HL-60 (cell line): ENCODE measurements at regions not wholly inside any gene's neighbourhood (a gene's known extent, or its start where the extent isn't known, plus 50 kb on each side); places are given as distances from the start of the nearest gene placed in this dataset.
"Not testable (repeated sequence)": the region's sequence is repeated elsewhere in the genome, so short reads cannot be mapped to it uniquely, and the experiment has no call there.

Source experiments
- DNase-seq, 2 experiments: peaks; one replicate each; pipeline ENCODE4 v3.0.0-alpha.2; 2010 to 2020; ENCODE audit warnings: low read depth in 1 of 2, low spot score in 1 of 2
- H3K27ac ChIP-seq: fragments of 250-450 bp; sonication (Bioruptor Pico); replicated peaks from 2 replicates; pipeline ENCODE4 v1.5.1; 2020; ENCODE audit warnings: mild to moderate bottlenecking, moderate library complexity
- H3K27me3 ChIP-seq: fragments of 250-450 bp; sonication (Bioruptor Pico); 2 replicates; pipeline ENCODE4 v1.5.1; 2021; ENCODE audit warnings: mild to moderate bottlenecking, moderate library complexity; ENCODE audit not compliant: insufficient read depth, poor library complexity, severe bottlenecking
- H3K4me3 ChIP-seq: replicated peaks from 2 replicates; pipeline ENCODE4 v1.5.1; 2011; ENCODE audit warnings: mild to moderate bottlenecking, control low read depth, low read length; ENCODE audit not compliant: insufficient read depth
- CTCF ChIP-seq: IDR thresholded peaks from one replicate; pipeline ENCODE4 v1.5.1; 2011; ENCODE audit warnings: low read length, control low read depth, inconsistent platforms; ENCODE audit not compliant: insufficient read depth
- GABPA ChIP-seq: IDR thresholded peaks from 2 replicates; pipeline ENCODE4 v1.6.1; 2012; ENCODE audit warnings: low read depth
- POLR2AphosphoS5 ChIP-seq: IDR thresholded peaks from 2 replicates; pipeline ENCODE4 v1.6.1; 2012; ENCODE audit warnings: low read depth
- REST ChIP-seq: IDR thresholded peaks from 2 replicates; pipeline ENCODE4 v1.6.1; 2012; ENCODE audit warnings: low read depth; ENCODE audit not compliant: insufficient replicate concordance
- SPI1 ChIP-seq: IDR thresholded peaks from 2 replicates; pipeline ENCODE4 v1.6.1; 2012; ENCODE audit warnings: low read depth, mild to moderate bottlenecking, borderline replicate concordance

GRCh38 chr2:16200554-16201193 is 260.3 kb downstream of the MYCN start:
- Histone ChIP-seq H3K27me3 (no peaks in the 10 kb centered on the region), H3K27ac (no peak overlapping the region), H3K4me3 (no peak overlapping the region)
- TF ChIP-seq CTCF (no peak), REST (no peak), GABPA (no peak), POLR2AphosphoS5 (no peak), SPI1 (no peak)
- DNase-seq, result no peak

GRCh38 chr2:16199882-16200553 is 259.7 kb downstream of the MYCN start:
- H3K27me3 ChIP-seq, result no peaks in the 10 kb centered on the region
- H3K4me3 ChIP-seq, result no peak overlapping the region
- DNase-seq, result no peak
- TF ChIP-seq POLR2AphosphoS5 (no peak), CTCF (no peak), REST (no peak), SPI1 (no peak), GABPA (no peak)
- H3K27ac ChIP-seq, result no peak overlapping the region

- not testable (repeated sequence) for DNase-seq, H3K4me3 ChIP-seq, H3K27ac ChIP-seq, H3K27me3 ChIP-seq
Measured at GRCh38 chr2:16199241-16199640, 258.9 kb downstream of the MYCN start.

- TF ChIP-seq SPI1 (no peak), GABPA (no peak), POLR2AphosphoS5 (no peak)
- no peak for DNase-seq
- no peaks in the 10 kb centered on the region for H3K27me3 ChIP-seq
- no peak overlapping the region for H3K27ac ChIP-seq
- no peak overlapping the region for H3K4me3 ChIP-seq
Measured at GRCh38 chr2:16198166-16198912, 258.0 kb downstream of the MYCN start.
